Heart left ventricle (tissue), 16 donors: ENCODE measurements at regions not wholly inside any gene's neighbourhood (a gene's known extent, or its start where the extent isn't known, plus 50 kb on each side); places are given as distances from the start of the nearest gene placed in this dataset.

Source experiments
- ATAC-seq, 4 donors: fragments of 200-7000 bp; cut with Tn5 transposase; one replicate each; pipeline ENCODE4 v1.9.1; 2020 to 2022; ENCODE audit warnings: moderate library complexity in 4 of 4, mild to moderate bottlenecking in 3 of 4, moderate number of reproducible peaks in 1 of 4
- DNase-seq, 5 donors: peaks; one replicate each; pipeline ENCODE4 v3.0.0-alpha.2; 2020
- H3K27ac ChIP-seq, 12 donors: fragments of 200-600 bp; sonication (generic) in 4 of 12; one replicate each; pipeline versions ENCODE4 v1.5.0 to v1.8.0; 2016 to 2022; ENCODE audit warnings: mild to moderate bottlenecking in 2 of 12
- H3K27me3 ChIP-seq, 9 donors: fragments of 200-600 bp; sonication (generic) in 2 of 9; one replicate each; pipeline versions ENCODE4 v1.5.1 to v1.8.0; 2016 to 2022; ENCODE audit warnings: mild to moderate bottlenecking in 3 of 9
- H3K36me3 ChIP-seq, 9 donors: fragments of 200-600 bp; sonication (generic) in 2 of 9; one replicate each; pipeline versions ENCODE4 v1.5.0 to v1.8.0; 2018 to 2022; ENCODE audit warnings: mild to moderate bottlenecking in 2 of 9
- H3K4me1 ChIP-seq, 12 donors: fragments of 200-600 bp; sonication (generic) in 4 of 12; one replicate each; pipeline versions ENCODE4 v1.5.0 to v1.8.0; 2016 to 2022; ENCODE audit warnings: mild to moderate bottlenecking in 3 of 12
- H3K4me3 ChIP-seq, 12 donors: fragments of 200-600 bp; sonication (generic) in 4 of 12; one replicate each; pipeline versions ENCODE4 v1.5.0 to v1.8.0; 2017 to 2022; ENCODE audit warnings: mild to moderate bottlenecking in 9 of 12, moderate library complexity in 4 of 12
- H3K9me3 ChIP-seq, 12 donors: fragments of 200-600 bp; sonication (generic) in 4 of 12; one replicate each; pipeline versions ENCODE4 v1.5.0 to v1.8.0; 2016 to 2022; ENCODE audit warnings: mild to moderate bottlenecking in 1 of 12
- CTCF ChIP-seq, 12 donors: fragments of 200-600 bp; sonication (generic) in 4 of 12; IDR thresholded peaks; one replicate each; pipeline versions ENCODE4 v1.5.0 to v1.8.0; 2018 to 2022; ENCODE audit warnings: antibody characterized with exemption in 12 of 12, mild to moderate bottlenecking in 5 of 12
- POLR2A ChIP-seq, 2 donors: fragments of 450-650 bp; IDR thresholded peaks; one replicate each; pipeline ENCODE4 v1.6.1; 2017; ENCODE audit warnings: antibody characterized with exemption in 2 of 2, mild to moderate bottlenecking in 2 of 2, moderate library complexity in 2 of 2
- WGBS, 4 donors: extraction: QIAGEN DNeasy Blood & Tissue Kit in 2 of 4; methylation state at CpG; one replicate each; pipeline versions ENCODE4 v1.1.5 to v1.1.7; 2013 to 2018; 5-methylcytosine and 5-hydroxymethylcytosine counted together
- intact Hi-C, 10 donors: fragments of 100-400 bp; cut with DNase I; formaldehyde crosslinking; loops; one replicate each; pipeline versions ENCODE4 v1.11.1 to v1.14.2; 2022
- donor health status: ischemic (EF 13 %, LVEDD 7.1; RV severe dilation, severe dysfunction).
- donor health status: healthy with polysubstance abuse.
- donor health status: DM: no; HTN: yes; CAD: no.
- donor health status: DM: no; HTN: no; CAD: no.
- donor health status: ischemic (EF 25% LVEDD 6.9; RV normal size, moderate dysfunction).
- donor health status: ischemic (EF 25% LVEDD 5.7; RV mildly dilated, moderate dysfunction).
- donor health status: healthy.
- donor health status: DM: yes; HTN: yes; CAD: no.
- donor health status: ischemic (EF 35%, LVEDD 5.7; RV mildly dilated, moderate dysfunction).
- donor health status: nonischemic (EF 11% LVEDD 7.7; RV severe dilation, severe dysfunction).
- donor health status: DM: yes; HTN: yes; CAD: no.
- donor health status: PGD.
- donor health status: ischemic (EF 29% LVEDD 5.4; RV normal size, mild dysfunction).
- donor health status: nonischemic (EF 23%, LVEDD 6.1; RV moderate dilation, normal function).

- TF ChIP-seq CTCF (IDR thresholded peaks at IDR 0.05) (no peak), POLR2A (IDR thresholded peaks at IDR 0.05) (no peak)
- Histone ChIP-seq H3K4me1 (no peaks in the 10 kb centered on the region), H3K4me3 (no peak overlapping the region), H3K27me3 (no peaks in the 10 kb centered on the region), H3K36me3 (no peaks in the 10 kb centered on the region), H3K9me3 (peaks cover 0 to 5% (median 0%) of the 10 kb centered on the region in 12 donors), H3K27ac (no peak overlapping the region)
- no peak for DNase-seq
- intact Hi-C loops = no loop called here
- ATAC-seq = no peak
- 77 to 86% (median 78%) methylated on average over 1 of the region's 1 CpG for WGBS, 4 donors
Observed at GRCh38 chr2:123816203-123816602, 208.9 kb upstream of the CNTNAP5 start.

- no peak overlapping the region for H3K4me3 ChIP-seq
- peaks cover 0 to 4% (median 0%) of the 10 kb centered on the region in 12 donors for H3K9me3 ChIP-seq
- ATAC-seq = no peak
- no peak overlapping the region for H3K27ac ChIP-seq
- intact Hi-C loops = no loop called here
- H3K36me3 ChIP-seq = no peaks in the 10 kb centered on the region
- no peak for DNase-seq
- H3K4me1 ChIP-seq = no peaks in the 10 kb centered on the region
- TF ChIP-seq POLR2A (IDR thresholded peaks at IDR 0.05) = no peak
- no peak for TF ChIP-seq CTCF (IDR thresholded peaks at IDR 0.05)
- no peaks in the 10 kb centered on the region for H3K27me3 ChIP-seq
Observed at GRCh38 chr2:123816928-123817327, 208.2 kb upstream of the CNTNAP5 start.

- no peak overlapping the region for H3K4me3 ChIP-seq
- H3K4me1 ChIP-seq = no peaks in the 10 kb centered on the region
- no peak for ATAC-seq
- no peaks in the 10 kb centered on the region for H3K36me3 ChIP-seq
- peak in 1 of 5 donors; percentile 57 for DNase-seq
- no peak overlapping the region for H3K27ac ChIP-seq
- 91 to 97% (median 96%) methylated on average over 18 to 26 of the region's 26 CpGs for WGBS, 4 donors
- no peaks in the 10 kb centered on the region for H3K27me3 ChIP-seq
- intact Hi-C loops = no loop called here
- no peak for TF ChIP-seq CTCF (IDR thresholded peaks at IDR 0.05)
- TF ChIP-seq POLR2A (IDR thresholded peaks at IDR 0.05) = no peak
- H3K9me3 ChIP-seq = peaks cover 0 to 18% (median 4%) of the 10 kb centered on the region in 12 donors
Observed at GRCh38 chr2:123826729-123827271, 198.3 kb upstream of the CNTNAP5 start.

- no peaks in the 10 kb centered on the region for H3K36me3 ChIP-seq
- no peak overlapping the region for H3K4me3 ChIP-seq
- intact Hi-C loops = no loop called here
- ATAC-seq = no peak
- peaks cover 0 to 39% (median 4%) of the 10 kb centered on the region in 12 donors for H3K9me3 ChIP-seq
- H3K4me1 ChIP-seq = no peaks in the 10 kb centered on the region
- DNase-seq = no peak
- no peak for TF ChIP-seq CTCF (IDR thresholded peaks at IDR 0.05)
- TF ChIP-seq POLR2A (IDR thresholded peaks at IDR 0.05) = no peak
- no peaks in the 10 kb centered on the region for H3K27me3 ChIP-seq
- no peak overlapping the region for H3K27ac ChIP-seq
Observed at GRCh38 chr2:123839326-123839725, 185.8 kb upstream of the CNTNAP5 start.
